Spleen (tissue), 11 donors: ENCODE measurements at regions not wholly inside any gene's neighbourhood (a gene's known extent, or its start where the extent isn't known, plus 50 kb on each side); places are given as distances from the start of the nearest gene placed in this dataset.
"Not testable (repeated sequence)": the region's sequence is repeated elsewhere in the genome, so short reads cannot be mapped to it uniquely, and the experiment has no call there.

Source experiments
- DNase-seq: peaks from one replicate; pipeline ENCODE4 v3.0.0-alpha.2; 2020
- H3K27ac ChIP-seq, 8 donors: fragments of 200-600 bp; sonication (generic) in 7 of 8; 1 replicate in 4 of 8; 2 replicates in 4 of 8; pipeline versions ENCODE4 v1.5.0 to v1.8.0; 2016 to 2021; ENCODE audit warnings: inconsistent platforms in 4 of 8, mild to moderate bottlenecking in 4 of 8, moderate library complexity in 1 of 8
- H3K27me3 ChIP-seq, 7 donors: fragments of 200-600 bp; sonication (generic) in 6 of 7; replicated peaks in 1 of 7; 1 replicate in 4 of 7; 2 replicates in 3 of 7; pipeline versions ENCODE4 v1.5.0 to v1.8.0; 2016 to 2021; ENCODE audit warnings: inconsistent platforms in 3 of 7, mild to moderate bottlenecking in 1 of 7
- H3K36me3 ChIP-seq, 6 donors: fragments of 200-600 bp; sonication (generic) in 5 of 6; 1 replicate in 4 of 6; 2 replicates in 2 of 6; pipeline versions ENCODE4 v1.5.0 to v1.8.0; 2016 to 2021; ENCODE audit warnings: inconsistent platforms in 2 of 6
- H3K4me1 ChIP-seq, 6 donors: fragments of 200-600 bp; sonication (generic) in 5 of 6; 1 replicate in 3 of 6; 2 replicates in 3 of 6; pipeline versions ENCODE4 v1.5.0 to v1.8.0; 2016 to 2021; ENCODE audit warnings: inconsistent platforms in 3 of 6
- H3K4me3 ChIP-seq, 8 donors: fragments of 200-600 bp; sonication (generic) in 7 of 8; 1 replicate in 4 of 8; 2 replicates in 4 of 8; pipeline versions ENCODE4 v1.5.0 to v1.8.0; 2016 to 2021; ENCODE audit warnings: inconsistent platforms in 4 of 8, mild to moderate bottlenecking in 4 of 8, moderate library complexity in 2 of 8
- H3K9me3 ChIP-seq, 8 donors: fragments of 200-600 bp; sonication (generic) in 7 of 8; 1 replicate in 4 of 8; 2 replicates in 4 of 8; pipeline versions ENCODE4 v1.5.0 to v1.8.0; 2016 to 2021; ENCODE audit warnings: inconsistent platforms in 4 of 8
- CTCF ChIP-seq, 11 experiments: fragments of 200-600 bp in 7 of 11; fragments of 450-650 bp in 4 of 11; sonication (generic) in 4 of 11; IDR thresholded peaks in 8 of 11; conservative IDR thresholded peaks in 3 of 11; 1 replicate in 7 of 11; 2 replicates in 4 of 11; pipeline versions ENCODE4 v1.4.0 to v1.8.0; 2016 to 2021; ENCODE audit warnings: antibody characterized with exemption in 11 of 11, inconsistent platforms in 4 of 11, mild to moderate bottlenecking in 1 of 11
- POLR2A ChIP-seq, 3 donors: fragments of 450-650 bp; IDR thresholded peaks; one replicate each; pipeline ENCODE4 v1.5.1; 2017; ENCODE audit warnings: antibody characterized with exemption in 3 of 3, mild to moderate bottlenecking in 1 of 3
- POLR2AphosphoS5 ChIP-seq, 3 donors: sonication (generic); formaldehyde crosslinking; IDR thresholded peaks; one replicate each; pipeline ENCODE4 v1.5.1; 2017; ENCODE audit warnings: antibody characterized with exemption in 3 of 3
- WGBS, 5 donors: extraction: QIAGEN DNeasy Blood & Tissue Kit in 3 of 5; methylation state at CpG; one replicate each; pipeline versions ENCODE4 v1.1.5 to v1.1.7; 2013 to 2018; 5-methylcytosine and 5-hydroxymethylcytosine counted together
- intact Hi-C: fragments of 100-400 bp; cut with DNase I; formaldehyde crosslinking; loops from one replicate; pipeline ENCODE4 v1.15.0; 2023; ENCODE audit warnings: low total_unique reads
- donor health status: healthy with polysubstance abuse.
- donor health status: DM: no; HTN: no; CAD: no; lungs with moderate emphysema.
- donor health status: DM: no; HTN: no; CAD: no.
- donor health status: Bipolar disorder and iron deficiency.
- donor health status: healthy.
- donor health status: DM: no; HTN: no; CAD: no.
- donor health status: DM: yes; HTN: yes; CAD: no.

DNA sequence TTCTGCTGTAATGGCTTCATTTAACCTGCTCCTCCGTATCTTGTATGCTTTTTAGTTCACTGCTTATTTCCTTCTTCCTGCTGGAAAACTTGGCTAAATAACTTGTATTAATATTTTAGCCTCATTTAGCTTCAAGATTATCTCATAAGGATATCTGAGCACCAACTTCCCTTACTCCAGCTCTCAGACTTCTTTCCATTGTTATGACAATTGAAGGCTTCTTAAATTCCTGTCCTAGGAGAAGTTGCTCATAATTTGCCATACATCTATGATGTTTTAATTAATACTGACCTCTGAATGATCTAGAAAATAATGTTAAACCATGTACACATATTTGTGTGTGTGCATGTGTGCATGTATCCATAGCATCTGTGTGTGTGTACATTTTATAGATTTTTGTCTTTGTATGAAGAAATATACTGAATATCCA, 1524.4 kb upstream of the TPTE start:
- 53 to 67% (median 59%) methylated on average over 1 of the region's 1 CpG for WGBS, 5 donors
- H3K27me3 ChIP-seq, result peaks cover 0 to 10% (median 4%) of the 10 kb centered on the region in 7 donors
- H3K9me3 ChIP-seq, result peaks cover 0 to 77% (median 22%) of the 10 kb centered on the region in 8 donors
- intact Hi-C loops, result no loop called here
- no peaks in the 10 kb centered on the region for H3K4me1 ChIP-seq
- no peak for DNase-seq
- no peak for TF ChIP-seq POLR2A (IDR thresholded peaks at IDR 0.05)
- TF ChIP-seq POLR2AphosphoS5 (IDR thresholded peaks at IDR 0.05), result no peak
- no peak for TF ChIP-seq CTCF (IDR thresholded peaks at IDR 0.05 in 8 of 11, conservative IDR thresholded peaks at IDR 0.05 in 3 of 11)
- no peaks in the 10 kb centered on the region for H3K36me3 ChIP-seq
- H3K27ac ChIP-seq, result no peak overlapping the region
- H3K4me3 ChIP-seq, result no peak overlapping the region

DNA sequence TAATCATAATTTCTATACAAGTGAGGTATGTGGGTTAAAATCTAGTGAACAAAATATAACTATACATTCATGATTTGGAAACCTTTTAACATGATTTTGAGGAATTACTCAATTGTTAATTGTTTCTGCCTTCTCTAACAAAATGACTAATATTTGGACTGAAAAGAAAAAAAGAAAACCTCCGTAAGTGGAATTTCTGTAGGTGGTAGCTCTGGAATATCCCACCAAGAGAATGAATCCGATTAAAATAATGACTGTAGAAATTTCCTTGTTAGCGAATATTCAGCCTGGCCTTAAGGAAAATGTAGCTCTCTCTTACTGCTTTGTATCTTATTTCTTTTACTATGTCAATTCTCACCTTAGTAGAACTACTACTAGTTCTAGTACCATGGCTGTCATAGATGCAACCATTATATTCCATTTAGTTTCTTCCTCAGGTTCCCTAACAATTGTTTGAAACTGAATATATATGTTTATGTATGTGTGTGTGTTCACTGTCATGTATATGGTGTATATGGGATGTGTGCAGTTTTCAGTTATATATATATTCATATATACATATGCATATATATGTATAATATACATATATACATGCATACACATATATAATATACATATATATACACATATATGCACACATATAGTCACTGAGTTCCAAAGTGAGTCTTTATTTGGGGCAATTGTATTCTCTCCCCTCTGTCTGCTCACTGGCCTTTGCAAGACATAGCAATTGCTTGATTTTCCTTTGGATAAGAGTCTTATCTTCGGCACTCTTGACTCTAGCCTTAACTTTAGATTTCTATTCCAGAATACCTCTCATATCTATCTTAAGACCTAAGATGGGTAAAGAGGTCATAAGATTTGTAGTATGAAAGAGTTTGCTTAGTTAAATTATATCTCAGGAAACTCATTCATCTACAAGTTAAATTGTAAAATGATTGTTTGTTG, 1523.7 kb upstream of the TPTE start:
- H3K27me3 ChIP-seq, H3K4me1 ChIP-seq, intact Hi-C loops, DNase-seq, H3K36me3 ChIP-seq, H3K4me3 ChIP-seq, H3K27ac ChIP-seq: not testable (repeated sequence)
- 38 to 58% (median 42%) methylated on average over 4 of the region's 4 CpGs for WGBS, 5 donors
- peaks cover 0 to 78% (median 24%) of the 10 kb centered on the region in 8 donors for H3K9me3 ChIP-seq

- 67 to 79% (median 71%) methylated on average over 1 of the region's 1 CpG for WGBS, 5 donors
- H3K36me3 ChIP-seq, H3K4me1 ChIP-seq, DNase-seq, H3K4me3 ChIP-seq, intact Hi-C loops, H3K27me3 ChIP-seq, H3K27ac ChIP-seq: not testable (repeated sequence)
- peaks cover 0 to 76% (median 20%) of the 10 kb centered on the region in 8 donors for H3K9me3 ChIP-seq
These were observed 1522.9 kb upstream of the TPTE start for GRCh38 chr21:8998480-8998879.

DNA sequence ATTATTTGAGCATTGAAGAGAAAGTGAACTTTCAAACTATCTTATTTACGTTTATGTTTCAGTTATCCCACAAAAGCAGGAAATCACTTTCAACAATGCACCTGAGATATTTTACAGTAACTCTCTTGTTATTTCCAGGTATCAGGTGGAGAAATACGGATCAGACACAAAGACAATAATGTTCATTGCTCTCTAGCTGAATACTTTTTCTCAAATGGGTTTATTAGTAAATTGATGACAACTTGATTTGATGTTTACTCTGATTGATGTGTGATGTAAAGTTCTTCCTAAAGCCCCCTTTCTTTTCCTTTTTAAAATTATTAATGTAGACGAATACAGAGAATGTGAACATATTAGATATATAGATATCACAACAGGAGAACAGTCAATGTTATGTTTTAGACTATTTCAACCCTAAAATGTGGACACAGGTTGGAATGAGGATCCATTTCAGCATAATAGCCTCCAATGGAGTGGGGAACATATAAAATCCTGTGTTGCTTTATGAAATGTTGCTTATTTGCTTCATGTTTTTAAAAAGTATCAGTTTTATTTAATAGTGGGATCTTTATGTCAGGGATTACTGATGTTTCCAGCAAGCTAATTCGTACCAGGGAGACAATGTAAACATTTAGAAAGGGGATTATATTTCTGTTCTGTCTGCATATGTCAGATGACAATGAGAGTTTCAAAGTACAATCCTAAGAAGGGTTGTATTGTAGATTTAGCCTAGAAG, 1522.3 kb upstream of the TPTE start:
- intact Hi-C loops, result no loop called here
- TF ChIP-seq CTCF (IDR thresholded peaks at IDR 0.05 in 8 of 11, conservative IDR thresholded peaks at IDR 0.05 in 3 of 11), result no peak
- TF ChIP-seq POLR2AphosphoS5 (IDR thresholded peaks at IDR 0.05), result no peak
- no peak for TF ChIP-seq POLR2A (IDR thresholded peaks at IDR 0.05)
- Histone ChIP-seq H3K4me3 (no peak overlapping the region), H3K36me3 (no peaks in the 10 kb centered on the region), H3K27me3 (peaks cover 0 to under 1% (median 0%) of the 10 kb centered on the region in 7 donors), H3K4me1 (no peaks in the 10 kb centered on the region), H3K9me3 (peaks cover 0 to 73% (median 20%) of the 10 kb centered on the region in 8 donors), H3K27ac (no peak overlapping the region)
- WGBS, 5 donors, result 22 to 31% (median 26%) methylated on average over 4 of the region's 4 CpGs
- no peak for DNase-seq

GRCh38 chr21:9000132-9000531, 1521.3 kb upstream of the TPTE start:
- H3K36me3 ChIP-seq, H3K27me3 ChIP-seq, H3K4me1 ChIP-seq, DNase-seq, intact Hi-C loops, H3K27ac ChIP-seq, H3K4me3 ChIP-seq: not testable (repeated sequence)
- 7 to 15% (median 8%) methylated on average over 1 of the region's 1 CpG for WGBS, 5 donors
- H3K9me3 ChIP-seq, result peaks cover 0 to 74% (median 20%) of the 10 kb centered on the region in 8 donors

DNA sequence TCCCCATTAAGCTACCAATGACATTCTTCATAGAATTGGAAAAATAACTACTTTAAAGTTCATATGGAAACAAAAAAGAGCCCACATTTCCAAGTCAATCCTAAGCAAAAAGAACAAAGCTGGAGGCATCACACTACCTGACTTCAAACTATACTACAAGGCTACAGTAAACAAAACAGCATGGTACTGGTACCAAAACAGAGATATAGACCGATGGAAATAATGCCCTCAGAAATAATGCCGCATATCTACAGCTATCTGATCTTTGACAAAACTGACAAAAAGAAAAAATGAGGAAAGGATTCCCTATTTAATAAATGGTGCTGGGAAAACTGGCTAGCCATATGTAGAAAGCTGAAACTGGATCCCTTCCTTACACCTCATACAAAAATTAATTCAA, 1520.7 kb upstream of the TPTE start:
- WGBS, 5 donors, result 64 to 82% (median 71%) methylated on average over 2 of the region's 2 CpGs
- H3K9me3 ChIP-seq, result peaks cover 0 to 76% (median 20%) of the 10 kb centered on the region in 8 donors
- intact Hi-C loops, result not testable (repeated sequence)

DNA sequence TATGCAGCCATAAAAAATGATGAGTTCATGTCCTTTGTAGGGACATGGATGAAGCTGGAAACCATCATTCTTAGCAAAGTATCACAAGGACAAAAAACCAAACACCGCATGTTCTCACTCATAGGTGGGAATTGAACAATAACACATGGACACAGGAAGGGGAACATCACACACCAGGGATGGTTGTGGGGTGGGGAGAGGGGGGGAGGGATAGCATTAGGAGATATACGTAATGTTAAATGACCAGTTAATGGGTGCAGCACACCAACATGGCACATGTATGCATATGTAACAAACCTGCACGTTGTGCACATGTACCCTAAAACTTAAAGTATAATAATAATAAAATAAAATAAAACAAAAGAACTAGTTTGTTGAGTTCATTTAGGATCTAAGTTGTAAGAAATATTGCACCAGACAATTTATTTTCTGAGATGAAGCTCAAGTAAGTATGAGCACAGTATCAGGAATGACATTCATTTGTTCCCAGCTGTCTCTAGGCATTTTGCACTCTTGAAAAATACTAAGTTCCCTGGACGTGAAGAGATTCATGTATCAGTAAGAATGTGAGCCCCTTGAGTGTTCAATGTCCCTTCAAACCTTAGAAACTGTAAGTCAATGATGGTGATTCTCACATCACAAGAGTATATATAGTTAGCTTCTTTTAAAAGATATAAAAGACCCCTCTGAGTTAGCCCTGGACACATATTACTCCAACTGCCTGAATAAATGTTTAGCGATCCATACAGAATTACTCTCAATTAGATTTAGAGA, 1519.3 kb upstream of the TPTE start:
- peaks cover 0 to 78% (median 20%) of the 10 kb centered on the region in 8 donors for H3K9me3 ChIP-seq
- 51 to 72% (median 61%) methylated on average over 5 of the region's 5 CpGs for WGBS, 5 donors
- DNase-seq, intact Hi-C loops, H3K27ac ChIP-seq, H3K4me1 ChIP-seq, H3K4me3 ChIP-seq, H3K36me3 ChIP-seq, H3K27me3 ChIP-seq: not testable (repeated sequence)

More for the DNA sequence above, 1520.7 kb upstream of the TPTE start:
- H3K27me3 ChIP-seq, H3K4me3 ChIP-seq, DNase-seq, H3K36me3 ChIP-seq, H3K27ac ChIP-seq, H3K4me1 ChIP-seq: not testable (repeated sequence)
